Suppressor macrophage treated with lipopolysaccharide for 4 hours (primary cell): ENCODE measurements at regions not wholly inside any gene's neighbourhood (a gene's known extent, or its start where the extent isn't known, plus 50 kb on each side); places are given as distances from the start of the nearest gene placed in this dataset.
"Not testable (repeated sequence)": the region's sequence is repeated elsewhere in the genome, so short reads cannot be mapped to it uniquely, and the experiment has no call there.

Source experiments
- DNase-seq: peaks from one replicate; pipeline ENCODE4 v3.0.0-alpha.2; 2020

DNA sequence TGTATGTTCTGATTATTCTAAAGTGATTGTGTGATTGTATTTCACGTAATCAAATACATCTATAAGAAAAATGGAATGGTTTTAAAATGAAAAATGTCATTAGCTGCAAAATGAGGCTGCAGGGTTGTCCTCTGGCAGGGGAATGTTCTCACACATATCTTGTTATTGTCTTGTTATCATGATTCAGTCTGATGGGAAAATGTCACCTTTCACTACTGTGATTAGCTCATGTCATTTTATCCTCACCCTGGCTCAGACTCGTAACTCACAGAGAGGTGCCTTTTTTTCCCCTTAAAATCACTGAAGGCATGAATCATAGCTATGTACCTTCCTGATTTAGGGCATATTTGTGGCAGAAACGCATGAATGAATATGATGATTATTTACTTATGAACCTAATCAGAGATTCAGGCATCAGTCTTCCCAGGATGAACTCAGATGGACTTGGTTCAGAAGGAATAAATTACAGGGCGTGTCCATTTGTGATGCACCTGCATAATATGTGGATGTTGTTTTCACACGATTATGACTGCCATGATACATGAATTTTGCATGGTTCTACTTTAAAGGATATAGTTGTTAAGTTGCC, 1339.2 kb downstream of the AACS start:
- no peak for DNase-seq

DNA sequence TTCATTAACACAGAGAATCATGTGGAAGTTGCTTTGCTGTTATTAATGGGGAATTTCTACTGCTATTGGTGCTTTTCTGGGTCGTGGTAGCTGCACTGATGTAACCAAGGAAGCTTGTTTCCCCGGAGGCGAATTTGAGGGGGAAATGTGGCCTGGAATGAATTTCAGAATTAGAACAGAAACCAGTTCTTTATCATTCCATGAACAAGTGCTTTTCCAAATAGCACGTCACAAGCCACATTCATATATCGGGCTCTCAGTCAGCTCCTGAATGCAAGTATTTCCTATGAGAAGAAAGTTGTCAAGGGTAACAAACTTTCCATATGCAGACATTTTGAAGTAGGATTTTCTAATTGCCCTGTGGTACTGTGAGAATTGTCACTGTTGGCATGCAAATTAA, 1353.2 kb downstream of the AACS start:
- no peak for DNase-seq

- DNase-seq: no peak
Observed at GRCh38 chr12:126419131-126419530, 1353.9 kb downstream of the AACS start.

DNA sequence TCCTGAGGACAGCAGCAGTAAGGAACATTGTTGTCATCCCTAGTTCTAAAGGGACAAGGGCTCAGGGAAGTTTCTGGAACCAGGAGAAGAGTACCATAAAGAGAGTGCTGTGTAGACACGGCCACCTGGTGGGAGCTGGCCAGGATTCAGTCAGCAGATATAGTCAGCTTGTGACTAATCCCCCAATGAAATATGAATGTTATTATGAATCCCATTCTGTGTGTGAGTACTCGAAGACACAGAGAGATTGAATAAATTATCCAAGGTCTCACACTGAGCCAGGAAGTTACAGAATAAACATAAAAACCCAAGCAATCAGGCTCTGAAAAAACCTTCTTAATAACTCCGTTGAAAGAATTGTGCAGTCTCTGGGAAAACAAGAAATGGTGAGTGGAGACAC, 1359.5 kb downstream of the AACS start:
- DNase-seq: no peak

GRCh38 chr12:126425264-126425663, 1360.0 kb downstream of the AACS start:
- no peak for DNase-seq

- DNase-seq: no peak
Observed at GRCh38 chr12:126428769-126429168, 1363.5 kb downstream of the AACS start.

- DNase-seq: no peak
Observed at GRCh38 chr12:126430921-126431320, 1365.7 kb downstream of the AACS start.

DNA sequence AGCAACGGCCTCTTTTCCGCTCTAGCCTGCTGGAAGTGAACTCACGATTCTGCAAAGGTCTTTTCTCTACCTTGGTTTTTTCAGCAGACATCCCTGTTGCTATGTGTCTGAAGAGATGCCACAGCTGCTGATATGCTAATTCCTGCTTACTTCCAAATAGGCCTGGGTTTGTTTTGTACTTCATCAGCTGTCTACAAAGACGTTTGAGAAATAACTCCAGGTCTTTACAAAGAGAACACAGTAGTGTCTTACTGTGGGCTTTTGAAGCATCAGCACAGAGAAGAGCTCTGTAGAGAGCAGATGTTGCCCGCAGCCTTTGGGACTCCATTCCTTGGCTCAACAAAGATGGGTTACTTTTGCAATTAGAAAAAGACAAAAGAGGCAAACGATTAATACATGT, 1366.5 kb downstream of the AACS start:
- no peak for DNase-seq

DNA sequence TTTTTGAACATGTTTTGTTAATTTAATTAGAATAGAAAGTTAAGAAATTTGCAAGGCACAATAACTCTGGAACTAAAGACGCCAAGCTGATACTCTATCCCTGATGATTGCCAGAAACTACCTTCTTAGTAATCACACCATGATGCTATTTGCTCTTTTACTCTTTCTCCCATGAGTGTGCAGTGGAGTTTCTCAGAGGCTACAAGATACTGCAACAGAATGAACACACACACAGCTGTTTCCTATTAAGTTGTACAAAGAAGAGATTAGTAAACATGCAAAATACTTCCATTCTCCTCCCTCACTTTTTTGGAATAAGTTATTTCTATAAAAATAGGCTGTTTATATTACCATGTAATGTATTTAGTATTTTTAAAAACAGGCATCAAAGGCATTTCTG, 1367.5 kb downstream of the AACS start:
- no peak for DNase-seq

DNA sequence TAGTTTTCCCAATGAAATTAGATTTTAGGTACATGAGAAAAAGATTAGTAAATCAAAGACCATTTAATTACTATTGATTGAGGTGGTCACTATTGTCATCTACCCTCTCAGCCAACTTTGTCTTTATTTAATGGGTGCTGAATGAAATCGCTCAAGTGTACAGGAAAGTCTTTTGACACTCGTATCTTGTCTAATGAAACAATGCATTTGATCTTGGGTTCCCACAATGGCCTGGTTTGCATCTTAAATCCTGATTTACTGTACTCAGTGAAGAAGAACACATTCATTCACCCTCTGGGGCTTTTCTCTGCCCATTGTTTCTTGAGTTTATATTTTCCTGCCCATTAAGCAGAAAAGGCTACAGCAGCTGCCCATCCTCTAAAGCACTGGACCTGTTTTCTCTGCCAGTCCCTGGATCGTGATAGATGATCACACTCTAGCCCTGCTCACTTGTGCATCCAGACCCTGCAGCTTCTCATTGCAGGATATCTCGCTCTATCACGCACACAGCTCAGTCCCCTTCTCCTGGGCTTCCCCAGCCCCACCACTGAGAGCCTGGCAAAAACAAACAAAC, 1369.3 kb downstream of the AACS start:
- no peak for DNase-seq

DNA sequence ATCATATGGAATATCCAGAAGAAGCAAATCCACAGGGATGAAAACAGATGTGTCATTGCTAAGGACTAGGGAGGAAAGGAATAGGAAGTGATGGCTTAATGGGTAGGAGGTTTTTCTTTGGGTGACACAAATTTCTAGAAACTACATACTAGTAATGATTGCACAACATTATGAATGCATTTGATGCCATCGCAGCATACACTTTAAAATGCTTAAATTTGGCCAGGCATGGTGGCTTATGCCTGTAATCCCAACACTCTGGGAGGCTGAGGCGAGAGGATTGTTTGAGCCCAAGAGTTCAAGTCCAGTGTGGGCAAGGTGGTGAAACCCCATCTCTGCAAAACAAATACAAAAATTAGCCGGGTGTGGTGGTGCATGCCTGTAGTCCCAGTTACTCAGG, 1370.8 kb downstream of the AACS start:
- DNase-seq: no peak

- no peak for DNase-seq
Observed at GRCh38 chr12:126437934-126438333, 1372.7 kb downstream of the AACS start.

- no peak for DNase-seq
Observed at GRCh38 chr12:126443977-126444376, 1378.7 kb downstream of the AACS start.

GRCh38 chr12:126447346-126447745, 1382.1 kb downstream of the AACS start:
- DNase-seq: no peak

DNA sequence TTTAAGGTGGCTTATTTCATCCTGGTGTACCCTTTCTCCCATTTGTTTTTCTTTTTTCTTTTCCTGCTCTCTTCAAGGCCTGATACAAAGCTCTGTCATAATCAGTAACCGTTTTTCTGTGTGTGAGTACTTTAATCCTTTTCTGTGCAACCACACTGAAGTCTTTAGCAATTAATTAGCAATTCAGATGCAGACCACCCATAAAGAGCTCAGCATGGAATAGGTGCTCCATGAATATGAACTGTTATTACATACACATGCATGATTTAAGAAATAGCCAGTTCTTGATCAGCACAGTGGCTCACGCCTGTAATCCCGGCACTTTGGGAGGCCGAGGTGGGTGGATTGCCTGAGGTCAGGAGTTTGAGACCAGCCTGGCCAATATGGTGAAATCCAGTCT, 1386.6 kb downstream of the AACS start:
- no peak for DNase-seq

GRCh38 chr12:126452686-126453085, 1387.5 kb downstream of the AACS start:
- not testable (repeated sequence) for DNase-seq

DNA sequence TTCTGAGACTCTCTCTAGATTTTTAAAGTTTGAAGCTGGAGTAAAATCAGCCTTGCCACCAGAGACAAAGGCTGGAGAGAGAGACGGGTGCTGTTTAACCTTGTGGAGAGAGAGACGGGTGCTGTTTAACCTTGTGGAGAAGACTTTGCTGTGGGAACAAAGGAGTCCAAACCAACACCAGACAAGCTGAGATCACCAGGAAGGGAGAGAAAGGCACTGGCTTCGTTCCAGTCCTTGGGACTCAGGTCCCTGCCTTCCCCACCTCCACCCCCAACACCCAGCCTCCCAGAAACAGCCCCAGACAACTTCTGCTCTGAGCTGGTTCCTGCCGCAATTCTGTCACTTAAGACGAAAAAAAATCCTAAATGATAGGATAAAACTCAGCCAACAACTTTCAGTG, 1389.3 kb downstream of the AACS start:
- no peak for DNase-seq

GRCh38 chr12:126457776-126458175, 1392.5 kb downstream of the AACS start:
- no peak for DNase-seq

GRCh38 chr12:126464153-126464552, 1398.9 kb downstream of the AACS start:
- DNase-seq: no peak

DNA sequence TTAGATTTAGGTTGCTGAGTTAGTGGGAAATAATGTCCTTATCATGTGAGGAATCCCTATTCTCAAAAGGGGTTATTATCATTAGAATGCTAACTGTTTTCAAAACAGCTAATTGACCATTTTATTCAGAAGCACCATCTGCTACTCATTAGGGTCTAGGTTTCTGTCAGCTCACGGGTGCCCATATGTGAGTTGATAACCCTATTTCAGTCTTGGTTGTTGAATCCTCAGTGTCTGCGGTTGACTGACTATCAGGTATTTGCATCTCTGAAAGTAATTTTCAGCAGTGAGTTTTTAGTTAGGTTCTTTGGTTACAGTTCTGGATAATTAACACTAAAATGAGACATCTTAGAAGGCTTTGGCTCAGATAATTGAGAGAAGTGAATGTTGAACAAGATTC, 1404.0 kb downstream of the AACS start:
- DNase-seq: no peak

DNA sequence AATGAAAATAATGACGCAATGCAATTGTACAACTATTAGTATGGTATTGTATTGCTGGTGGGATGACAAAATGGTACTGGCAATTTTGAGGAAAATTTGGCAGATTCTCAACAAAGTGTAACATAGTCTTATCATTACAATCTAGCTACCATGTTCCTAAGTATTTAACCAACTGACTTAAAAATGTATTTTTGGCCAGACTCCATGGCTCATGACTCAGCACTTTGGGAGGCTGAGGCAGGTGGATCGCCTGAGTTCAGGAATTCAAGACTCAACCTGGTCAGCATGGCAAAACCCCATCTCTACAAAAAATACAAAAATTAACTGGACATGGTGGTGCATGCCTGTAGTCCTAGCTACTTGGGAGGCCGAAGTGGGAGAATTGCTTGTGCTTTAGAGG, 1409.5 kb downstream of the AACS start:
- no peak for DNase-seq

- DNase-seq: no peak
Observed at GRCh38 chr12:126480451-126480850, 1415.2 kb downstream of the AACS start.

GRCh38 chr12:126481688-126482087, 1416.5 kb downstream of the AACS start:
- DNase-seq: no peak

GRCh38 chr12:126482238-126482889, 1417.1 kb downstream of the AACS start:
- DNase-seq: no peak
